Liver (tissue), 3 donors: ENCODE measurements at regions not wholly inside any gene's neighbourhood (a gene's known extent, or its start where the extent isn't known, plus 50 kb on each side); places are given as distances from the start of the nearest gene placed in this dataset.

Experiments used
- CTCF ChIP-seq: fragments of 150-350 bp; IDR thresholded peaks from 2 replicates; pipeline ENCODE4 v1.5.1; 2017; ENCODE audit warnings: improper control_type of control experiment, low read depth, low read length; ENCODE audit not compliant: missing input control
- GABPA ChIP-seq, 2 donors: IDR thresholded peaks in 1 of 2; conservative IDR thresholded peaks in 1 of 2; 2 replicates each; pipeline ENCODE4 v1.6.1; 2016; ENCODE audit warnings: antibody characterized with exemption in 2 of 2, mild to moderate bottlenecking in 1 of 2, moderate library complexity in 1 of 2
- RXRA ChIP-seq, 2 donors: IDR thresholded peaks; 2 replicates each; pipeline ENCODE4 v1.6.1; 2017 to 2018; ENCODE audit warnings: antibody characterized with exemption in 2 of 2, mild to moderate bottlenecking in 1 of 2
- TAF1 ChIP-seq: conservative IDR thresholded peaks from 2 replicates; pipeline ENCODE4 v1.6.1; 2016; ENCODE audit warnings: antibody characterized with exemption, mild to moderate bottlenecking
- donor health status: healthy.
- donor health status: healthy.

GRCh38 chr16:63808730-63809129 is 1313.1 kb downstream of the CDH11 start:
- TF ChIP-seq CTCF = no peak
- no peak for TF ChIP-seq GABPA (IDR thresholded peaks at IDR 0.05 in 1 of 2, conservative IDR thresholded peaks at IDR 0.05 in 1 of 2)
- no peak for TF ChIP-seq TAF1
- no peak for TF ChIP-seq RXRA (IDR thresholded peaks at IDR 0.05)
